Adrenal gland (tissue), 9 donors: ENCODE measurements at regions not wholly inside any gene's neighbourhood (a gene's known extent, or its start where the extent isn't known, plus 50 kb on each side); places are given as distances from the start of the nearest gene placed in this dataset.

Experiments
- DNase-seq, 7 donors: peaks; one replicate each; pipeline ENCODE4 v3.0.0-alpha.2; 2019 to 2020
- H3K27ac ChIP-seq, 5 donors: fragments of 200-600 bp; sonication (generic) in 4 of 5; 1 replicate in 3 of 5; 2 replicates in 2 of 5; pipeline versions ENCODE4 v1.5.1 to v1.8.0; 2016 to 2020; ENCODE audit warnings: mild to moderate bottlenecking in 1 of 5
- H3K27me3 ChIP-seq: fragments of 200-600 bp; 2 replicates; pipeline ENCODE4 v1.8.0; 2021
- H3K36me3 ChIP-seq, 2 donors: fragments of 200-600 bp; replicated peaks in 1 of 2; 1 replicate in 1 of 2; 2 replicates in 1 of 2; pipeline versions ENCODE4 v1.5.1 to v1.8.0; 2018 to 2022
- H3K4me1 ChIP-seq, 2 donors: fragments of 200-600 bp; replicated peaks in 1 of 2; 1 replicate in 1 of 2; 2 replicates in 1 of 2; pipeline versions ENCODE4 v1.5.1 to v1.8.0; 2018 to 2021
- H3K4me3 ChIP-seq, 4 donors: fragments of 200-600 bp; sonication (generic) in 3 of 4; one replicate each; pipeline ENCODE4 v1.5.1; 2016 to 2018
- H3K9me3 ChIP-seq, 3 donors: fragments of 200-600 bp; sonication (generic) in 1 of 3; replicated peaks in 1 of 3; 1 replicate in 2 of 3; 2 replicates in 1 of 3; pipeline versions ENCODE4 v1.5.1 to v1.8.0; 2016 to 2021
- POLR2A ChIP-seq, 2 donors: fragments of 450-650 bp; IDR thresholded peaks; one replicate each; pipeline ENCODE4 v1.6.1; 2017; ENCODE audit warnings: antibody characterized with exemption in 2 of 2, mild to moderate bottlenecking in 2 of 2, moderate library complexity in 1 of 2
- WGBS, 4 donors: extraction: QIAGEN DNeasy Blood & Tissue Kit in 2 of 4; methylation state at CpG; one replicate each; pipeline versions ENCODE4 v1.1.5 to v1.1.7; 2013 to 2017; 5-methylcytosine and 5-hydroxymethylcytosine counted together
- intact Hi-C, 2 donors: fragments of 100-400 bp; cut with DNase I; formaldehyde crosslinking; loops; one replicate each; pipeline versions ENCODE4 v1.14.1 to v1.15.0; 2022 to 2023
- TF ChIP-seq, protein P1 (sequence below), 6 experiments: fragments of 450-650 bp in 4 of 6; fragments of 200-600 bp in 2 of 6; sonication (generic) in 1 of 6; IDR thresholded peaks; 1 replicate in 5 of 6; 2 replicates in 1 of 6; pipeline versions ENCODE4 v1.5.1 to v1.8.0; 2016 to 2021; ENCODE audit warnings: antibody characterized with exemption in 6 of 6, mild to moderate bottlenecking in 2 of 6, moderate library complexity in 1 of 6
- donor health status: healthy with polysubstance abuse.
- donor health status: Bipolar disorder and iron deficiency.
- donor health status: DM: yes; HTN: yes; CAD: no.
- donor health status: DM: no; HTN: no; CAD: no.
- donor health status: DM: no; HTN: no; CAD: no.

DNA sequence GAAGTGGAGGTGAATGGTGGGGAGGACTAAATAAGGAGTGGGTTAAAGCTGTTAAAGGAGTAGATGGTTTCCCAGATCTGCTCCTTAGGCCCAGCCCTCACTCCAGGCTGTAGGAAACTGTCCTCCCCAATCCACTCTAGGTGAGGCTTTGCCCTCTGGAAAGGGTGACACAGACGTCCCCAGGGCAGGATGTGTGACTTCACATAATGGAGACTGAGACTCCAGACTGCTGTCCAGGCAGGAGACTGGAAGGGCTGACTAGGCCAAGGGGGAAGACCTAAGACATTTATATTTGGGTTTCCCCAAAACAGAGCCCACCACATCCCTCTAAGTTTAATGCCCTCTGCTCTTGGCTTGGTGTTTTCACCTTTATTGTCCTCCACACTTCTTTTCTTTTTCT, 488.5 kb downstream of the SHQ1 start:
- peak in 1 of 7 donors; percentile 9 for DNase-seq
- no peaks in the 10 kb centered on the region for H3K27me3 ChIP-seq
- no peak overlapping the region for H3K27ac ChIP-seq
- H3K4me3 ChIP-seq = no peak overlapping the region
- WGBS, 4 donors = 43 to 75% (median 58%) methylated on average over 1 of the region's 1 CpG
- TF ChIP-seq POLR2A (IDR thresholded peaks at IDR 0.05) = no peak
- TF ChIP-seq, protein P1, sequence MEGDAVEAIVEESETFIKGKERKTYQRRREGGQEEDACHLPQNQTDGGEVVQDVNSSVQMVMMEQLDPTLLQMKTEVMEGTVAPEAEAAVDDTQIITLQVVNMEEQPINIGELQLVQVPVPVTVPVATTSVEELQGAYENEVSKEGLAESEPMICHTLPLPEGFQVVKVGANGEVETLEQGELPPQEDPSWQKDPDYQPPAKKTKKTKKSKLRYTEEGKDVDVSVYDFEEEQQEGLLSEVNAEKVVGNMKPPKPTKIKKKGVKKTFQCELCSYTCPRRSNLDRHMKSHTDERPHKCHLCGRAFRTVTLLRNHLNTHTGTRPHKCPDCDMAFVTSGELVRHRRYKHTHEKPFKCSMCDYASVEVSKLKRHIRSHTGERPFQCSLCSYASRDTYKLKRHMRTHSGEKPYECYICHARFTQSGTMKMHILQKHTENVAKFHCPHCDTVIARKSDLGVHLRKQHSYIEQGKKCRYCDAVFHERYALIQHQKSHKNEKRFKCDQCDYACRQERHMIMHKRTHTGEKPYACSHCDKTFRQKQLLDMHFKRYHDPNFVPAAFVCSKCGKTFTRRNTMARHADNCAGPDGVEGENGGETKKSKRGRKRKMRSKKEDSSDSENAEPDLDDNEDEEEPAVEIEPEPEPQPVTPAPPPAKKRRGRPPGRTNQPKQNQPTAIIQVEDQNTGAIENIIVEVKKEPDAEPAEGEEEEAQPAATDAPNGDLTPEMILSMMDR (IDR thresholded peaks at IDR 0.05) = no peak
- H3K9me3 ChIP-seq = no peaks in the 10 kb centered on the region
- no peaks in the 10 kb centered on the region for H3K4me1 ChIP-seq
- H3K36me3 ChIP-seq = no peaks in the 10 kb centered on the region
- intact Hi-C loops = no loop called here

DNA sequence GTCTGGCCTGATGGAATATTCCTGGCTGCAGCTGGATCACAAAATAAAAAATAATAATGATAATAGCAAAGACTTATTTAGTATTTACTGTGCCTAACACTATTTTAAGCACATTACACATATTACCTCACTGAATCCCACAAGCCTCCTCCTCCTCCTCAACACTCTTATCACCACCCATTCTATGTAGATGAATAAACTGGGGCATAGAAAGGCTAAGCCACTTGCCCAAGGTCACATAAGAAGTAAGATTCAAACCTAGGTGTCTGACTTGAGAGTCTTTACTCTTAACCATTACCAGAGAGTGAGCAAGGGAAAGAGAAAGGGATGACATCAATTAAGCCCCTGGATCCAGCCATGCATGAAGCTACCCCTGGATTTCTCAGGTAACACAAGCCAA, 493.1 kb downstream of the SHQ1 start:
- Histone ChIP-seq H3K27me3 (no peaks in the 10 kb centered on the region), H3K36me3 (no peaks in the 10 kb centered on the region), H3K27ac (no peak overlapping the region), H3K4me1 (no peaks in the 10 kb centered on the region), H3K4me3 (no peak overlapping the region), H3K9me3 (no peaks in the 10 kb centered on the region)
- DNase-seq = peak in 1 of 7 donors; percentile 2
- intact Hi-C loops = no loop called here
- TF ChIP-seq POLR2A (IDR thresholded peaks at IDR 0.05) = no peak
- TF ChIP-seq, protein P1 (IDR thresholded peaks at IDR 0.05) = no peak

DNA sequence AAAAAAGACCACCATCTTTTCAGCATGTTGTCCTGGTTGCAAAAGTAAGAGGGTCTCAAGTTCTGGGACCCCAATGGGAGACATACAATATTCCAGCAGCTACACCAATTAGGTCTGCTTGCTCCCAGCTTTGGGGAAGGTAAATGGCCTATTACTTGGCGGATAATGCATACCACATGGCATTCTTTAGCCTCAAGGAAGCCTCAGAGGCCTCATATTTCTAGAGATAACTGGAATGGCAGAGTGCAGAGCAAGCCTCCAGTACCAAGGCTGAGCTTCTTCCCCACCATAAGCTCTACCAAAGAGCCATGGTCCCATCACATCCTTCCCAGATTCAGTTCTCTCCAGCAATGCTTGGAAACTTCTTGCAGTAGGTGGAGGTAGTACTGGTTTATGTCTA, 493.8 kb downstream of the SHQ1 start:
- 80 to 100% (median 98%) methylated on average over 1 of the region's 1 CpG for WGBS, 4 donors
- Histone ChIP-seq H3K36me3 (no peaks in the 10 kb centered on the region), H3K27me3 (no peaks in the 10 kb centered on the region), H3K9me3 (no peaks in the 10 kb centered on the region), H3K4me3 (no peak overlapping the region), H3K4me1 (no peaks in the 10 kb centered on the region), H3K27ac (no peak overlapping the region)
- intact Hi-C loops = no loop called here
- peak in 1 of 7 donors; percentile 3 for DNase-seq
- no peak for TF ChIP-seq POLR2A (IDR thresholded peaks at IDR 0.05)
- TF ChIP-seq, protein P1 (IDR thresholded peaks at IDR 0.05) = no peak

DNA sequence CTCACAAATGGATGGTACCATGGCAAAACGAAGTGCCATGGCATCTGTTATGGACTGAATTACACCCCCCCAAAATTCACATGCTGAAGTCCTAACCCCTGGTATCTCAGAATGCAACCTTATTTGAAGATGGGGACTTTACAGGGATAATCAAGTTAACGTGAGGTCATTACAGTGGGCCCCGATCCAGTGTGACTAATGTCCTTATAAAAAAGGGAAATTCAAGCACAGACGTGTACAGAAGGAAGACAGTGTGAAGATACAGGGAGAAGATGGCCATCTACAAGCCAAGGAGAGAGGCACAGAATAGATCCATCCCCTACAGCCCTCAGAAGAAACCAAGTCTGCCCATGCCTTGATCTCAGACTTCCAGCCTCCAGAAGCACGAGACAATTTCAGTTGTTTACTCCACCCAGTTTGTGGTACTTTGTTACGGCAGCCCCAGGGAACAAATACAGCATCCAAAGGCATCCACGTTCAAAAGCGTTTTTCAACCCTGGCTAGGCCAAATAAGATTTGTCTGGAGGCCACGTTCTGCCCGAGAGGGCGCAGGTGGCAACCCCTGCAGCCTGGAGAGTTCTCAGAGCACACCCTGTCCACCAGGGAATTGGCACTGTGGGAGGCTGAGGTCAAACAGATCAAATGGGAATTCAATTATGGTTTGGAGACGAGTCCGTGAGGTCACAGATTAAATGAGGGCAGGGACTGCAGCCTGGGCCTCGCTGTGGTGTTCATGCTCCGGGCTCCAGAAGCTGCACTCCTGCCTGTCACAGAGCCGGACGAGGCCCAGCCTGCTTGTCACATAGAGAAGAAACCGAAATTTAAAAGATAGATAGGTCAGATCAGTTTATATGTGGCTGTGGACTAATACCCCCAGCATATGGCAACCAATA, 494.8 kb downstream of the SHQ1 start:
- TF ChIP-seq POLR2A (IDR thresholded peaks at IDR 0.05) = no peak
- TF ChIP-seq, protein P1 (IDR thresholded peaks at IDR 0.05) = no peak
- no peak overlapping the region for H3K4me3 ChIP-seq
- 81 to 87% (median 84%) methylated on average over 18 of the region's 18 CpGs for WGBS, 4 donors
- no peak overlapping the region for H3K27ac ChIP-seq
- H3K4me1 ChIP-seq = no peaks in the 10 kb centered on the region
- no peaks in the 10 kb centered on the region for H3K27me3 ChIP-seq
- no peaks in the 10 kb centered on the region for H3K9me3 ChIP-seq
- intact Hi-C loops = no loop called here
- no peaks in the 10 kb centered on the region for H3K36me3 ChIP-seq
- peak in 1 of 7 donors; percentile 28 for DNase-seq
